ENCODE measurements at regions not wholly inside any gene's neighbourhood (a gene's known extent, or its start where the extent isn't known, plus 50 kb on each side); places are given as distances from the start of the nearest gene placed in this dataset.
A peak's percentile ranks its signal among the peaks of the same experiment; 100 is the strongest.

GRCh38 chr9:14027116-14027800, 286.7 kb downstream of the NFIB start:
- Histone ChIP-seq H3K36me3 (ENCODE audit: control insufficient read depth in 4 of 4, insufficient read depth in 3 of 4, low read depth in 1 of 4, low read length in 3 of 4) (no peaks in the 10 kb centered on the region), H3K4me1 (ENCODE audit: control insufficient read depth in 4 of 4, insufficient read depth in 4 of 4, low read length in 3 of 4) (peaks cover 2 to 16% (median 9%) of the 10 kb centered on the region in 4 donors), H3K9ac (ENCODE audit: low read depth in 1 of 2, low read length in 2 of 2) (no peak overlapping the region), H3K27me3 (ENCODE audit: control insufficient read depth in 4 of 4, insufficient read depth in 4 of 4, low read length in 3 of 4) (no peaks in the 10 kb centered on the region), H3K27ac (ENCODE audit: low read depth in 1 of 2, low read length in 2 of 2) (peak overlapping the region in 1 of 2 donors; percentile 15), H3K4me3 (ENCODE audit: low read depth in 1 of 3, low read length in 3 of 3) (no peak overlapping the region), H3K9me3 (ENCODE audit: control insufficient read depth in 4 of 4, low read length in 3 of 4) (no peaks in the 10 kb centered on the region)
- TF ChIP-seq NR2F2 (IDR thresholded peaks at IDR 0.05) (peak; percentile 25), RAD21 (IDR thresholded peaks at IDR 0.05) (peak; percentile 33 to 47), ATF3 (IDR thresholded peaks at IDR 0.05) (no peak), SP1 (IDR thresholded peaks at IDR 0.05) (peak; percentile 64), HNF4A (conservative IDR thresholded peaks at IDR 0.05) (peak; percentile 16 to 24), FOXA1 (IDR thresholded peaks at IDR 0.05) (no peak), MAX (IDR thresholded peaks at IDR 0.05) (peak; percentile 59), GABPA (IDR thresholded peaks at IDR 0.05 in 1 of 2, conservative IDR thresholded peaks at IDR 0.05 in 1 of 2) (peak; percentile 43 to 50), RXRA (IDR thresholded peaks at IDR 0.05) (peak; percentile 37 to 47)
- WGBS, result 17% methylated on average over 4 of the region's 4 CpGs
- DNase-seq (ENCODE audit: low spot score), result no peak

GRCh38 chr9:14025741-14026140, 288.2 kb downstream of the NFIB start:
- DNase-seq (ENCODE audit: low spot score), result no peak
- Histone ChIP-seq H3K27ac (ENCODE audit: low read depth in 1 of 2, low read length in 2 of 2) (no peak overlapping the region), H3K36me3 (ENCODE audit: control insufficient read depth in 4 of 4, insufficient read depth in 3 of 4, low read depth in 1 of 4, low read length in 3 of 4) (no peaks in the 10 kb centered on the region), H3K27me3 (ENCODE audit: control insufficient read depth in 4 of 4, insufficient read depth in 4 of 4, low read length in 3 of 4) (no peaks in the 10 kb centered on the region), H3K4me1 (ENCODE audit: control insufficient read depth in 4 of 4, insufficient read depth in 4 of 4, low read length in 3 of 4) (peaks cover 2 to 16% (median 9%) of the 10 kb centered on the region in 4 donors), H3K9ac (ENCODE audit: low read depth in 1 of 2, low read length in 2 of 2) (no peak overlapping the region), H3K4me3 (ENCODE audit: low read depth in 1 of 3, low read length in 3 of 3) (no peak overlapping the region), H3K9me3 (ENCODE audit: control insufficient read depth in 4 of 4, low read length in 3 of 4) (no peaks in the 10 kb centered on the region)
- TF ChIP-seq RAD21 (IDR thresholded peaks at IDR 0.05), result no peak
- no peak for TF ChIP-seq SP1 (IDR thresholded peaks at IDR 0.05)
- no peak for TF ChIP-seq TAF1 (conservative IDR thresholded peaks at IDR 0.05)
- TF ChIP-seq CTCF (IDR thresholded peaks at IDR 0.05; ENCODE audit: low read depth, low read length, missing input control), result no peak
- TF ChIP-seq ZBTB33 (IDR thresholded peaks at IDR 0.05), result no peak
- TF ChIP-seq FOXA1 (IDR thresholded peaks at IDR 0.05), result no peak
- no peak for TF ChIP-seq GABPA (IDR thresholded peaks at IDR 0.05 in 1 of 2, conservative IDR thresholded peaks at IDR 0.05 in 1 of 2)
- 71% methylated on average over 2 of the region's 2 CpGs for WGBS

- peaks cover 2 to 15% (median 9%) of the 10 kb centered on the region in 4 donors for H3K4me1 ChIP-seq (ENCODE audit: control insufficient read depth in 4 of 4, insufficient read depth in 4 of 4, low read length in 3 of 4)
- no peaks in the 10 kb centered on the region for H3K9me3 ChIP-seq (ENCODE audit: control insufficient read depth in 4 of 4, low read length in 3 of 4)
- 92% methylated on average over 1 of the region's 1 CpG for WGBS
- no peak overlapping the region for H3K4me3 ChIP-seq (ENCODE audit: low read depth in 1 of 3, low read length in 3 of 3)
- no peak overlapping the region for H3K27ac ChIP-seq (ENCODE audit: low read depth in 1 of 2, low read length in 2 of 2)
- no peak overlapping the region for H3K9ac ChIP-seq (ENCODE audit: low read depth in 1 of 2, low read length in 2 of 2)
- no peaks in the 10 kb centered on the region for H3K27me3 ChIP-seq (ENCODE audit: control insufficient read depth in 4 of 4, insufficient read depth in 4 of 4, low read length in 3 of 4)
- H3K36me3 ChIP-seq (ENCODE audit: control insufficient read depth in 4 of 4, insufficient read depth in 3 of 4, low read depth in 1 of 4, low read length in 3 of 4), result no peaks in the 10 kb centered on the region
- no peak for DNase-seq (ENCODE audit: low spot score)
- TF ChIP-seq FOXA1 (IDR thresholded peaks at IDR 0.05) (no peak), HNF4A (conservative IDR thresholded peaks at IDR 0.05) (no peak), GABPA (IDR thresholded peaks at IDR 0.05 in 1 of 2, conservative IDR thresholded peaks at IDR 0.05 in 1 of 2) (no peak), ATF3 (IDR thresholded peaks at IDR 0.05) (no peak), FOXA2 (IDR thresholded peaks at IDR 0.05) (no peak), TAF1 (conservative IDR thresholded peaks at IDR 0.05) (no peak), SP1 (IDR thresholded peaks at IDR 0.05) (no peak), NR2F2 (IDR thresholded peaks at IDR 0.05) (no peak), HNF4G (IDR thresholded peaks at IDR 0.05) (no peak), RXRA (IDR thresholded peaks at IDR 0.05) (no peak), CTCF (IDR thresholded peaks at IDR 0.05; ENCODE audit: low read depth, low read length, missing input control) (no peak)
Observed at GRCh38 chr9:14023285-14023684, 290.7 kb downstream of the NFIB start.
